HepG2 (cell line): ENCODE measurements at regions not wholly inside any gene's neighbourhood (a gene's known extent, or its start where the extent isn't known, plus 50 kb on each side); places are given as distances from the start of the nearest gene placed in this dataset.

ENCODE experiments used
- BRCA1 ChIP-seq: sonication (generic); formaldehyde crosslinking; IDR thresholded peaks from 2 replicates; pipeline ENCODE4 v1.4.0; 2020; ENCODE audit warnings: missing genetic modification reagents
- ELF4 ChIP-seq: sonication (generic); formaldehyde crosslinking; IDR thresholded peaks from 2 replicates; pipeline ENCODE4 v1.5.0; 2020; ENCODE audit warnings: missing genetic modification reagents, mild to moderate bottlenecking, moderate library complexity, borderline replicate concordance
- HMGA1 ChIP-seq: sonication (generic); formaldehyde crosslinking; conservative IDR thresholded peaks from 2 replicates; pipeline ENCODE4 v1.4.0; 2020; ENCODE audit warnings: missing genetic modification reagents
- JUN ChIP-seq: sonication (generic); formaldehyde crosslinking; IDR thresholded peaks from 2 replicates; pipeline ENCODE4 v1.4.0; 2020; ENCODE audit warnings: mild to moderate bottlenecking, missing genetic modification reagents
- KDM5A ChIP-seq: fragments of 200-600 bp; sonication (generic); IDR thresholded peaks from 2 replicates; pipeline ENCODE4 v1.7.0; 2018; ENCODE audit warnings: antibody characterized with exemption, mild to moderate bottlenecking, low read length, borderline replicate concordance
- MEIS1 ChIP-seq: sonication (generic); formaldehyde crosslinking; IDR thresholded peaks from 2 replicates; pipeline ENCODE4 v1.9.0; 2021; ENCODE audit warnings: mild to moderate bottlenecking, missing genetic modification reagents, moderate library complexity, borderline replicate concordance
- NR3C1 ChIP-seq: sonication (generic); formaldehyde crosslinking; IDR thresholded peaks from 2 replicates; pipeline ENCODE4 v1.4.0; 2020; ENCODE audit warnings: missing genetic modification reagents
- POLR2AphosphoS2 ChIP-seq: IDR thresholded peaks from 2 replicates; pipeline ENCODE4 v1.6.1; 2011; ENCODE audit warnings: low read depth, low read length, improper control_type of control experiment
- RAD21 ChIP-seq: fragments of 450-650 bp; formaldehyde crosslinking; IDR thresholded peaks from 2 replicates; pipeline ENCODE4 v1.5.0; 2020; ENCODE audit warnings: mild to moderate bottlenecking
- SMAD3 ChIP-seq: sonication (generic); formaldehyde crosslinking; IDR thresholded peaks from 2 replicates; pipeline ENCODE4 v1.4.0; 2020; ENCODE audit warnings: missing genetic modification reagents
- ZNF274 ChIP-seq: sonication (generic); formaldehyde crosslinking; IDR thresholded peaks from 2 replicates; pipeline ENCODE4 v1.5.1; 2020; ENCODE audit warnings: mild to moderate bottlenecking, missing genetic modification reagents
- ZNF792 ChIP-seq: IDR thresholded peaks from 2 replicates; pipeline ENCODE4 v1.6.1; 2016

DNA sequence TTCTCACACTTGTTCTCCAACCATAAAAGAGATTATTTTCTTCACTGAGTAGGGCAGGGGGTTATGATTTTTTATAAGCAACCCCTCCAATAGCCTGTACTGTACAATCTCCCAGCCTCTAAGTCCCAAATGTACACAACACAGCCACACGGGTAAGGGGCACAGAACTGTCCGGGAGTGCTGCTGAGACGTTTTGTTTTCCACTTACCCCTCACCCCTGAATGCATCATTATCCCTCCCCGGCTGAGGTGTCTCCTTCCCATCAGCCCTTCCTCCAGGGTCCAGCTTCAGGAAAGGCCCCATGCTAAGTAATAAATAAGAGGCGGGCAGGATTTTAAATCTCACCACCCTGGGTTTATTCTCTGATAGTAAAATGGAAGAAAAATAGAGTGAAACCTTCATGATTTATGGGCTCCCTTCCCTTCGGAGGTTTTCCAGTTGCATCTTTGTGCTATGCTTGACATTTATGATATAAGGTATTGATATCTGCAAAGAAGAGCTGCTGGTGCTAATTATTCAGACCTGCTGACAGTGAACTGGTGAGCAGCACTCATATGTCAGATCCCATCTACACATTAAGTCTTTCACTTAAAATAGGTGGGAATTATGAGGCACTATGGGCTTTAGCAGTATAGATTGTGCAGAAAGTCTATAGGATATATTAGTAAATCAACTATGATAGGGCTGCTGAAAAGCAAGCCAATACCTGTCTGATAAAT lies 67.2 kb upstream of the MEGF10 start:
- TF ChIP-seq ELF4 (CRISPR knock-in tag) = no peak
- no peak for TF ChIP-seq ZNF792 (CRISPR knock-in tag)
- TF ChIP-seq POLR2AphosphoS2 = no peak
- TF ChIP-seq KDM5A = no peak
- no peak for TF ChIP-seq ZNF274 (CRISPR knock-in tag)
- TF ChIP-seq RAD21 (CRISPR knock-in tag) = no peak
- TF ChIP-seq JUN (CRISPR knock-in tag) = no peak
- no peak for TF ChIP-seq BRCA1 (CRISPR knock-in tag)
- no peak for TF ChIP-seq SMAD3 (CRISPR knock-in tag)
- no peak for TF ChIP-seq MEIS1 (CRISPR knock-in tag)
- no peak for TF ChIP-seq NR3C1 (CRISPR knock-in tag)
- TF ChIP-seq HMGA1 (CRISPR knock-in tag) = no peak
